Nephron (organoid): ENCODE measurements at regions not wholly inside any gene's neighbourhood (a gene's known extent, or its start where the extent isn't known, plus 50 kb on each side); places are given as distances from the start of the nearest gene placed in this dataset.

Experiments used
- H3K27ac Mint-ChIP-seq, 3 experiments: 2 replicates each; pipeline ENCODE4 v1.8.0; 2020; ENCODE audit warnings: mixed read lengths in 3 of 3, mild to moderate bottlenecking in 2 of 3, moderate library complexity in 1 of 3
- H3K27me3 Mint-ChIP-seq: 2 replicates; pipeline ENCODE4 v1.8.0; 2021; ENCODE audit warnings: low read depth, mild to moderate bottlenecking, moderate library complexity, mixed read lengths
- H3K36me3 Mint-ChIP-seq: 2 replicates; pipeline ENCODE4 v1.8.0; 2020; ENCODE audit warnings: low read depth, mixed read lengths
- H3K4me1 Mint-ChIP-seq: 2 replicates; pipeline ENCODE4 v1.8.0; 2020; ENCODE audit warnings: mixed read lengths
- H3K4me3 Mint-ChIP-seq, 3 experiments: 2 replicates each; pipeline ENCODE4 v1.8.0; 2020; ENCODE audit warnings: mild to moderate bottlenecking in 3 of 3, mixed read lengths in 3 of 3, moderate library complexity in 2 of 3
- H3K9me3 Mint-ChIP-seq: 2 replicates; pipeline ENCODE4 v1.8.0; 2020; ENCODE audit warnings: mixed read lengths
- TF ChIP-seq, protein P1 (sequence below), 3 experiments: fragments of 200-600 bp; sonication (generic); IDR thresholded peaks; one replicate each; pipeline ENCODE4 v1.5.0; 2021; ENCODE audit warnings: antibody characterized with exemption in 3 of 3; ENCODE audit not compliant: unreplicated experiment in 3 of 3

DNA sequence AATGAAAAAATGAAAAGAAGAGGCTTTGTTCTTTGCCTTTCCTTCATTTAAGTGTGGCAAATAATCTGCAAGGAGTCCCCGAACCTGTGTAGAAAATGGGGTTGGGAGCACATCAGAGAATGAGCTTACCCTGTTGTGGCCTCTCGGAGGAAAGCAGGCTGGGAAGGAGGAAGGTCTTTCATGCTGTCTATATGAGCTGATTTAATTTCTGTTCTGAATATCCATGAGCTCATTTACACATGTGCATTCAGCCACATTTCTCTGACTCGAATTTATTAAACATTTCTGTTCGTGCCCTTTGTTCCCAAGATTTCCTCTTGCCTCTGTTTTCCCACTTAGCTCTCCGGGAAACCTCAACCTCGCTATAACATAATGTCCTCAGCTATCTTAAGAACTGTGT is 584.4 kb upstream of the CDH4 start:
- H3K9me3 Mint-ChIP-seq = no peaks in the 10 kb centered on the region
- H3K36me3 Mint-ChIP-seq = no peaks in the 10 kb centered on the region
- no peaks in the 10 kb centered on the region for H3K4me1 Mint-ChIP-seq
- H3K27ac Mint-ChIP-seq = no peak overlapping the region
- TF ChIP-seq, protein P1, sequence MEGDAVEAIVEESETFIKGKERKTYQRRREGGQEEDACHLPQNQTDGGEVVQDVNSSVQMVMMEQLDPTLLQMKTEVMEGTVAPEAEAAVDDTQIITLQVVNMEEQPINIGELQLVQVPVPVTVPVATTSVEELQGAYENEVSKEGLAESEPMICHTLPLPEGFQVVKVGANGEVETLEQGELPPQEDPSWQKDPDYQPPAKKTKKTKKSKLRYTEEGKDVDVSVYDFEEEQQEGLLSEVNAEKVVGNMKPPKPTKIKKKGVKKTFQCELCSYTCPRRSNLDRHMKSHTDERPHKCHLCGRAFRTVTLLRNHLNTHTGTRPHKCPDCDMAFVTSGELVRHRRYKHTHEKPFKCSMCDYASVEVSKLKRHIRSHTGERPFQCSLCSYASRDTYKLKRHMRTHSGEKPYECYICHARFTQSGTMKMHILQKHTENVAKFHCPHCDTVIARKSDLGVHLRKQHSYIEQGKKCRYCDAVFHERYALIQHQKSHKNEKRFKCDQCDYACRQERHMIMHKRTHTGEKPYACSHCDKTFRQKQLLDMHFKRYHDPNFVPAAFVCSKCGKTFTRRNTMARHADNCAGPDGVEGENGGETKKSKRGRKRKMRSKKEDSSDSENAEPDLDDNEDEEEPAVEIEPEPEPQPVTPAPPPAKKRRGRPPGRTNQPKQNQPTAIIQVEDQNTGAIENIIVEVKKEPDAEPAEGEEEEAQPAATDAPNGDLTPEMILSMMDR (IDR thresholded peaks at IDR 0.05; ENCODE audit: unreplicated experiment in 3 of 3) = no peak
- H3K4me3 Mint-ChIP-seq = no peak overlapping the region
- H3K27me3 Mint-ChIP-seq = peaks cover 16% of the 10 kb centered on the region

DNA sequence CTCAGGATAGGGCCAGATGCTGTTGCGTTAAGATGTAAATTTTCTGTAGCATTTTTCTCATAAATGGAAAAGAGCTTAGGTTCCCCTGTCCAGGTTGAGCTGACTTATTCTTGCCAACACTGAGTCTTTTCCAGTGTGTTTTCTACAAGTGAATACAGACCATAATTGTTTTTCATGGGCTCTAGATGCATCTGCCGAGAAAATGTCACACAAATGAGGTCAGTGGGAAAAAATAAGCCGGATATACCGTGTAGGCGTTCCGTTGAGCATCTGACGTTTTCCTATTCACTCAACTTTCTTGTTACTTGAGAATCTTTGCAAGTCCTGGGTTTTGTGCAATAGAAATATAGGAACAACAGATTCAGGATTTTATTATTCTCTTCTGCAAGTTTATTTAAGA is 582.9 kb upstream of the CDH4 start:
- no peaks in the 10 kb centered on the region for H3K9me3 Mint-ChIP-seq
- H3K4me3 Mint-ChIP-seq = no peak overlapping the region
- H3K36me3 Mint-ChIP-seq = no peaks in the 10 kb centered on the region
- H3K27me3 Mint-ChIP-seq = peaks cover 29% of the 10 kb centered on the region
- no peak overlapping the region for H3K27ac Mint-ChIP-seq
- TF ChIP-seq, protein P1 (IDR thresholded peaks at IDR 0.05; ENCODE audit: unreplicated experiment in 3 of 3) = no peak
- H3K4me1 Mint-ChIP-seq = no peaks in the 10 kb centered on the region

DNA sequence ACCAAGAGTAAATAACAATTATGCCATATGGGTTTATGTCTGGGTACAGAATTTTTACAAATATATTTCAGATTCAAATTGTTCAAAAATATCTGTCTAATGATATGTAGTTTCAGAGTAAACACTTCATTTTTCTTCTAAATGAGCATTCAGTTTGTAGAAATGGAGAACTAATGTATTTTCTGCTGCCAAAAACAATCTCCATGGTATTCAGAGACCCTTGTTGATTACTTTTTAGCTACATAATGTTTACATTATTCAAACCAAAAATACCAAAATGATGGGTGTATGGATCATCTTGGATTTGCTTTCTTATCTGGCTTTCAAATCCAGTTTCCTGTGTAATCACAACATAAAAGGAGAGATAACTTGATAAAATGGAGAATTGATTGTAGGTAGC is 576.0 kb upstream of the CDH4 start:
- no peaks in the 10 kb centered on the region for H3K9me3 Mint-ChIP-seq
- no peaks in the 10 kb centered on the region for H3K4me1 Mint-ChIP-seq
- no peak overlapping the region for H3K4me3 Mint-ChIP-seq
- no peaks in the 10 kb centered on the region for H3K36me3 Mint-ChIP-seq
- no peak overlapping the region for H3K27ac Mint-ChIP-seq
- TF ChIP-seq, protein P1 (IDR thresholded peaks at IDR 0.05; ENCODE audit: unreplicated experiment in 3 of 3) = no peak
- H3K27me3 Mint-ChIP-seq = peaks cover 20% of the 10 kb centered on the region

DNA sequence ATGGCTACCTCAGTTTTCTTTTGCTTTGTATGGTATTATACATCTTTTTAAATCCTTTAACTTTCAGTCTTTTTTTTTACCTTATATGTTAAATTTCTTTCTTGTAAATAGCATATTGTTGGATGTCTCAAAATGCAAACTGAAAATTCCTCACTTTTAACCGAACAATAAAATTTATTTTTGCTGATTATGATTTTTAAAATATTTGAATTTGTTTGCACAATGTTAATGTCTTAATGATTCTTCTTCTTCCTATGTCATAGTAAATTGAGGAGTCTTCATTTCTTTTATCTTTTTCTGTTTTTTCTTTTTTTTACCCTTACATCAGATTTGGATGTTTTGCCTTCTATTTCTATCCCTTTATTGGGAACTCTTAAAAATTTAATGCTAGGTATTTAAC is 574.2 kb upstream of the CDH4 start:
- H3K36me3 Mint-ChIP-seq = no peaks in the 10 kb centered on the region
- no peak overlapping the region for H3K4me3 Mint-ChIP-seq
- no peaks in the 10 kb centered on the region for H3K9me3 Mint-ChIP-seq
- H3K4me1 Mint-ChIP-seq = no peaks in the 10 kb centered on the region
- H3K27me3 Mint-ChIP-seq = peaks cover 14% of the 10 kb centered on the region
- H3K27ac Mint-ChIP-seq = no peak overlapping the region
- TF ChIP-seq, protein P1 (IDR thresholded peaks at IDR 0.05; ENCODE audit: unreplicated experiment in 3 of 3) = no peak

DNA sequence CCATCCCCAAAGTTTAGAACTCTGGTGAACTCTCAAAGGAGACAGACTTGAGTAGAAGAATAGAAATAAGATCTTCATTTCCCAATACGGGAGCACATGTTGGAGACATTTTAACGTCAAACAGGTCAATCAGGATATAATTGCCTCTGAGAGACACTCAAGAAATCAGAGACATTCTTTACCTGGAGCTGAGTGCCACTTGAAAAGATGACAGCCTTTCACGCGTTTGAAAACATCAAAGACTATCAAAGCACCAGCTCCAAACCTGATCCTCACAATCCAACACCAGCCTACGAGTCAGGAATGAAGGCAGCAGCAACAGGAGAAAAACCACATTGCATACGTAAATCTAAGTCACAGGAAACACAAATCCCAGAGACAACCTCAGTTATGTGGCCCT is 571.5 kb upstream of the CDH4 start:
- TF ChIP-seq, protein P1 (IDR thresholded peaks at IDR 0.05; ENCODE audit: unreplicated experiment in 3 of 3) = no peak
- H3K27me3 Mint-ChIP-seq = peaks cover 3% of the 10 kb centered on the region
- H3K4me1 Mint-ChIP-seq = no peaks in the 10 kb centered on the region
- H3K4me3 Mint-ChIP-seq = no peak overlapping the region
- no peaks in the 10 kb centered on the region for H3K36me3 Mint-ChIP-seq
- no peak overlapping the region for H3K27ac Mint-ChIP-seq
- H3K9me3 Mint-ChIP-seq = no peaks in the 10 kb centered on the region

DNA sequence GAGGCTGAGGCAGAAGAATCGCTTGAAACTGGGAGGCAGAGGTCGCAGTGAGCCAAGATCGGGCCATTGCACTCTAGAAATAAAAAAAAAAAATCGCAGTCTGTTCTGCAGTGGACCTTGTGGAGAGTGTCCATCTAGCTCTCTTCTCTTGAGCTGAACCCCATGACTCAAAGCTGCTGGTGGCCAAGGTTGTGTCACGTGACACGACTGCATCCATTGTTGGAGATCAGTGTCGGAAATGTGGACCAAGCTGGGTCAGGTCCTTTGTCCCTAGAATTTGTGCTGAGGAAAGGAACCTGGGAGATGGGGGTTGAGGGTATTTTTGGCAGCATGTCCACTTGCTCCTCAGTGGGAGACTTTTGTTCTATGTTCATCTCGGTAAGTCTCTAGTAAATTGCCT is 564.8 kb upstream of the CDH4 start:
- H3K27me3 Mint-ChIP-seq = peaks cover 13% of the 10 kb centered on the region
- peaks cover 13% of the 10 kb centered on the region for H3K4me1 Mint-ChIP-seq
- H3K27ac Mint-ChIP-seq = no peak overlapping the region
- TF ChIP-seq, protein P1 (IDR thresholded peaks at IDR 0.05; ENCODE audit: unreplicated experiment in 3 of 3) = no peak
- no peaks in the 10 kb centered on the region for H3K9me3 Mint-ChIP-seq
- no peaks in the 10 kb centered on the region for H3K36me3 Mint-ChIP-seq
- H3K4me3 Mint-ChIP-seq = no peak overlapping the region
